T-helper 1 cell (primary cell): ENCODE measurements at regions not wholly inside any gene's neighbourhood (a gene's known extent, or its start where the extent isn't known, plus 50 kb on each side); places are given as distances from the start of the nearest gene placed in this dataset.
"Not testable (repeated sequence)": the region's sequence is repeated elsewhere in the genome, so short reads cannot be mapped to it uniquely, and the experiment has no call there.

Experiments used
- DNase-seq, 5 donors: peaks; one replicate each; pipeline ENCODE4 v3.0.0-alpha.2; 2012 to 2020

- DNase-seq, result no peak
These were observed 290.2 kb downstream of the FGFR2 start for GRCh38 chr10:121308020-121308419.

GRCh38 chr10:121309164-121309563 lies 289.1 kb downstream of the FGFR2 start:
- no peak for DNase-seq

- no peak for DNase-seq
These were observed 288.0 kb downstream of the FGFR2 start for GRCh38 chr10:121310151-121310711.

- no peak for DNase-seq
These were observed 286.3 kb downstream of the FGFR2 start for GRCh38 chr10:121311812-121312443.

GRCh38 chr10:121312587-121312986 lies 285.7 kb downstream of the FGFR2 start:
- no peak for DNase-seq

- no peak for DNase-seq
These were observed 284.9 kb downstream of the FGFR2 start for GRCh38 chr10:121313119-121313875.

- DNase-seq, result no peak
These were observed 281.8 kb downstream of the FGFR2 start for GRCh38 chr10:121316432-121316831.

GRCh38 chr10:121317374-121317773 lies 280.9 kb downstream of the FGFR2 start:
- DNase-seq, result no peak

GRCh38 chr10:121322046-121322445 lies 276.2 kb downstream of the FGFR2 start:
- no peak for DNase-seq

- DNase-seq, result no peak
These were observed 275.5 kb downstream of the FGFR2 start for GRCh38 chr10:121322776-121323175.

GRCh38 chr10:121323443-121323842 lies 274.8 kb downstream of the FGFR2 start:
- DNase-seq, result no peak

GRCh38 chr10:121324678-121325213 lies 273.5 kb downstream of the FGFR2 start:
- DNase-seq, result no peak

GRCh38 chr10:121325490-121326231 lies 272.6 kb downstream of the FGFR2 start:
- no peak for DNase-seq

- no peak for DNase-seq
These were observed 271.3 kb downstream of the FGFR2 start for GRCh38 chr10:121326905-121327304.

- DNase-seq, result no peak
These were observed 270.5 kb downstream of the FGFR2 start for GRCh38 chr10:121327727-121328126.

- DNase-seq, result not testable (repeated sequence)
These were observed 268.6 kb downstream of the FGFR2 start for GRCh38 chr10:121329631-121330030.

GRCh38 chr10:121330563-121330962 lies 267.7 kb downstream of the FGFR2 start:
- DNase-seq, result no peak

GRCh38 chr10:121332353-121332752 lies 265.9 kb downstream of the FGFR2 start:
- DNase-seq, result no peak

- DNase-seq, result no peak
These were observed 265.1 kb downstream of the FGFR2 start for GRCh38 chr10:121332829-121333765.

- no peak for DNase-seq
These were observed 262.8 kb downstream of the FGFR2 start for GRCh38 chr10:121335386-121335925.

GRCh38 chr10:121337427-121337826 lies 260.8 kb downstream of the FGFR2 start:
- DNase-seq, result no peak
